GM23248 (cell line): ENCODE measurements at regions not wholly inside any gene's neighbourhood (a gene's known extent, or its start where the extent isn't known, plus 50 kb on each side); places are given as distances from the start of the nearest gene placed in this dataset.

Experiments
- DNase-seq: peaks from one replicate; pipeline ENCODE4 v3.0.0-alpha.2; 2015
- H2AFZ ChIP-seq: fragments of 200-600 bp; sonication (generic); 2 replicates; pipeline ENCODE4 v1.6.1; 2016; ENCODE audit warnings: antibody characterized with exemption
- H3F3A ChIP-seq: fragments of 200-600 bp; sonication (generic); 2 replicates; pipeline ENCODE4 v1.6.1; 2016; ENCODE audit warnings: mild to moderate bottlenecking, antibody characterized with exemption, mixed run types; ENCODE audit not compliant: insufficient read depth
- H3K27ac ChIP-seq: fragments of 200-600 bp; sonication (generic); 2 replicates; pipeline ENCODE4 v1.5.1; 2016; ENCODE audit warnings: mild to moderate bottlenecking
- H3K27me3 ChIP-seq: fragments of 200-600 bp; sonication (generic); replicated peaks from 2 replicates; pipeline ENCODE4 v1.6.1; 2016; ENCODE audit warnings: mild to moderate bottlenecking; ENCODE audit not compliant: insufficient read depth
- H3K36me3 ChIP-seq: fragments of 200-600 bp; sonication (generic); 2 replicates; pipeline ENCODE4 v1.6.1; 2016; ENCODE audit warnings: low read depth, mild to moderate bottlenecking
- H3K4me1 ChIP-seq: fragments of 200-600 bp; sonication (generic); 2 replicates; pipeline ENCODE4 v1.6.1; 2016; ENCODE audit warnings: mild to moderate bottlenecking; ENCODE audit not compliant: insufficient read depth
- H3K4me2 ChIP-seq: fragments of 200-600 bp; sonication (generic); one replicate; pipeline ENCODE4 v1.6.1; 2016; ENCODE audit warnings: mild to moderate bottlenecking; ENCODE audit not compliant: unreplicated experiment
- H3K4me3 ChIP-seq: fragments of 200-600 bp; sonication (generic); 2 replicates; pipeline ENCODE4 v1.5.1; 2016; ENCODE audit warnings: mild to moderate bottlenecking
- H3K79me2 ChIP-seq: fragments of 200-600 bp; sonication (generic); 2 replicates; pipeline ENCODE4 v1.6.1; 2016; ENCODE audit warnings: mild to moderate bottlenecking; ENCODE audit not compliant: insufficient read depth
- H3K9ac ChIP-seq: fragments of 200-600 bp; sonication (generic); 2 replicates; pipeline ENCODE4 v1.6.1; 2016; ENCODE audit warnings: mild to moderate bottlenecking
- H3K9me2 ChIP-seq: fragments of 200-600 bp; sonication (generic); 2 replicates; pipeline ENCODE4 v1.6.1; 2016; ENCODE audit warnings: mixed run types, mild to moderate bottlenecking, moderate library complexity; ENCODE audit not compliant: insufficient read depth
- H3K9me3 ChIP-seq: fragments of 200-600 bp; sonication (generic); one replicate; pipeline ENCODE4 v1.6.1; 2017; ENCODE audit warnings: low read depth
- H4K20me1 ChIP-seq: fragments of 200-600 bp; sonication (generic); 2 replicates; pipeline ENCODE4 v1.6.0; 2016; ENCODE audit not compliant: insufficient read depth
- EZH2 ChIP-seq: fragments of 200-600 bp; sonication (generic); IDR thresholded peaks from 2 replicates; pipeline ENCODE4 v1.6.1; 2018; ENCODE audit warnings: antibody characterized with exemption, mild to moderate bottlenecking; ENCODE audit not compliant: insufficient read depth, poor library complexity, severe bottlenecking
- EZH2phosphoT487 ChIP-seq: fragments of 200-600 bp; sonication (generic); IDR thresholded peaks from 2 replicates; pipeline ENCODE4 v1.6.1; 2018; ENCODE audit warnings: antibody characterized with exemption, moderate library complexity, mild to moderate bottlenecking, low read depth; ENCODE audit not compliant: insufficient read depth
- whole genome bisulfite sequencing, 2 experiments: methylation state at CpG; one replicate each; pipeline ENCODE4 v1.1.6; 2015 to 2017; ENCODE audit warnings: low lambda C conversion rate in 2 of 2, low coverage in 1 of 2; ENCODE audit errors: missing lambda C conversion rate in 2 of 2; 5-methylcytosine and 5-hydroxymethylcytosine counted together
- in situ Hi-C: fragments of 300-500 bp; cut with MboI; formaldehyde crosslinking; loops from 2 replicates; pipeline ENCODE4 v1.15.0; 2020

DNA sequence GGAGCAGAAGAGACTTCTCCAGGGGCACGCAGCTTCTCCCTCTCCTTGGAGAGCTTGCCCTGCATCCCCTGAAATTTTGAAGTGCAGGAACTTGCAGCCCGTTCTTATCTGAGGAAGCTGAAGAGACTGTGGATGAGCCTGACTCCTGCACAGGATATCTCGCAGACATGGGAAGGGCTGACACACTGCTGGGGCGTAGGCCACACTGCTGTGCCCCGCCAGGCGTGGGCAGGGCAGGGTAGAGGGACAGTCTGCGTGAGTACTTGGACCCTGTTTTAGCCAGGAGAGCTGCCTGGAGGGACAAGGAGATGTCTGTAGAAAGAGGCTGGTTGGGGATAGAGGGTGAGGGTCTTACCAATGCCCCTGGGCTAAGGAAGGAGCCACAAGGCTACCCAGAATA is 353.7 kb upstream of the NBEA start:
- H3K4me3 ChIP-seq, result no peak overlapping the region
- H3K9me3 ChIP-seq, result no peaks in the 10 kb centered on the region
- no peaks in the 10 kb centered on the region for H3K79me2 ChIP-seq
- WGBS, 2 experiments, result 61 to 62% methylated on average over 7 of the region's 7 CpGs
- no peak overlapping the region for H3K9ac ChIP-seq
- no peaks in the 10 kb centered on the region for H3F3A ChIP-seq
- no peaks in the 10 kb centered on the region for H3K27me3 ChIP-seq
- H4K20me1 ChIP-seq, result no peaks in the 10 kb centered on the region
- no peak overlapping the region for H2AFZ ChIP-seq
- no peak for DNase-seq
- in situ Hi-C loops, result no loop called here
- H3K4me2 ChIP-seq, result no peak overlapping the region
- TF ChIP-seq EZH2phosphoT487, result no peak
- TF ChIP-seq EZH2, result no peak
- H3K27ac ChIP-seq, result no peak overlapping the region
- no peaks in the 10 kb centered on the region for H3K36me3 ChIP-seq
- H3K9me2 ChIP-seq, result no peaks in the 10 kb centered on the region
- no peaks in the 10 kb centered on the region for H3K4me1 ChIP-seq

DNA sequence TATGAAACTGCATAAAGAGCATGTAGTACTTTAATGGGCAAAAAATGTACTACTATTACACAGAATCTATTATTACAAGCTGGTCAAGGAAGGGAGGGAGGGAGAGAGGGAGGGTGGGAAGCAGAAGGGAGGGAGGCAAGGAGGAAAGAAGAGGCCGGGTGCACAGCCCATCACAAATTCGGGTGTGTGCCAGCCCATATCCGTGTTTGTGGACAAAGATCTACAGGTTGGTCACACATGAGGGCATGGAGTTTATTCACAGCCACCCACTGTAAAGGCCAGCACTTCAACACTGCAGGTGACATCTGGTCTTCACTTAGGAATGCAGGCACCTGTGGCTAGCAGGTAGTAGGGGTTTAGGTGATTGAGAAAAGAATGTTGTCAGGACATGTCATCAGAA is 352.5 kb upstream of the NBEA start:
- DNase-seq, result no peak
- no peak overlapping the region for H3K27ac ChIP-seq
- no peaks in the 10 kb centered on the region for H3K9me2 ChIP-seq
- no peaks in the 10 kb centered on the region for H4K20me1 ChIP-seq
- no peaks in the 10 kb centered on the region for H3K79me2 ChIP-seq
- no peak overlapping the region for H3K9ac ChIP-seq
- H3K4me3 ChIP-seq, result no peak overlapping the region
- H3F3A ChIP-seq, result no peaks in the 10 kb centered on the region
- H3K36me3 ChIP-seq, result no peaks in the 10 kb centered on the region
- H2AFZ ChIP-seq, result no peak overlapping the region
- in situ Hi-C loops, result no loop called here
- TF ChIP-seq EZH2, result no peak
- TF ChIP-seq EZH2phosphoT487, result no peak
- no peaks in the 10 kb centered on the region for H3K9me3 ChIP-seq
- no peak overlapping the region for H3K4me2 ChIP-seq
- H3K4me1 ChIP-seq, result no peaks in the 10 kb centered on the region
- no peaks in the 10 kb centered on the region for H3K27me3 ChIP-seq
- WGBS, 2 experiments, result 49 to 59% methylated on average over 2 to 3 of the region's 3 CpGs

DNA sequence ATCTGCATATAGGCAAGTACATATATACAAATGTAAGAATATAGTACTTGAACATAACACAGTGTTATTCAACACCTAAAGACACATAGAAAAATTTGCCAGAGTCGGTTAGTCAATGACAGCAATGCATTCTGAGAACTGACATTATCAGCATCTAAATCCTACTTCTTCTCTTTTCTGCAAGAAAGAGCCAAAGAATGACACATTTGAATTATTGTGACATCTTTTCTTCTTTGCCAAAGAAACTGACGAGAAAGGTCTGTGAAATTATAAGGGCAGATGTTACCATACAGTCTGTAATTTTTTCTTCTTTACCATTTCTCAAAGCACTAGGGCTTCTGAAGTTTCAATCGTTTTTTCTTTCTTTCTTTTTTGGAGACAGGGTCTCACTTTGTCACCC is 350.9 kb upstream of the NBEA start:
- DNase-seq, result peak; percentile 4
- in situ Hi-C loops, result no loop called here
- H3K27ac ChIP-seq, result no peak overlapping the region

DNA sequence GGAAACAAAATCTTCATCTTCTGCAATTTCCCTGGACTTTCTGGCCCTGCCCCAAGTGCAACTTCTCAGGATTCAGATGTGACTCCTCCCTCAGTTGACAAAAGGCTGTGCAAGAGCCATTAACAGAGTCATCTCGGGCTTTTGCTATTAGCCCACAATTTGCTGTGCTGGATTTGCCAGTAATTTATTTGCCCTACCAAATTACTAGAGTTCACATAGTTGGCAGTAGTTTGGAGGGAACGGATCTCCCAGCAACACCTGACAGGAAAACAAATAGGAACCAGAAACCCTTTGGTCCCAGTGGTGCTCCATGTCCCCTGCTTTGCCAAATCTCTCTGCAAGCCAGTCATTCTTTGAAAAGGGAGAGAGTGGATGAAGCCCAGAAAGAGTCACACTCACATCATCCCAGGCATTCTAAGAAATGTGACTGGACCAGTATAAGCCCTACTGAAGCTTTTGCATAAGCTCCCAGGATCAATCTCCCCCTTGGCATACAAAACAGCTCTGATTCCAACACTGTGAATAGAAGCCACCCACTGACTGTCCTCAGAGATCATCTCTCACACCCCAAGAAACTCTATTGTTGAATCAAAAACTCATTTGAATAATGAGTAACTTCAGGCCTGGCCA is 350.1 kb upstream of the NBEA start:
- WGBS, 2 experiments, result 6 to 10% methylated on average over 2 of the region's 2 CpGs
- H3K9me2 ChIP-seq, result no peaks in the 10 kb centered on the region
- H3K4me1 ChIP-seq, result no peaks in the 10 kb centered on the region
- no peaks in the 10 kb centered on the region for H3K79me2 ChIP-seq
- no peaks in the 10 kb centered on the region for H3K36me3 ChIP-seq
- no peak overlapping the region for H3K4me3 ChIP-seq
- no peaks in the 10 kb centered on the region for H3K9me3 ChIP-seq
- in situ Hi-C loops, result no loop called here
- TF ChIP-seq EZH2 (no peak), EZH2phosphoT487 (no peak)
- no peak overlapping the region for H3K9ac ChIP-seq
- DNase-seq, result no peak
- H3K27me3 ChIP-seq, result no peaks in the 10 kb centered on the region
- H4K20me1 ChIP-seq, result no peaks in the 10 kb centered on the region
- no peak overlapping the region for H2AFZ ChIP-seq
- no peaks in the 10 kb centered on the region for H3F3A ChIP-seq
- H3K4me2 ChIP-seq, result no peak overlapping the region
- H3K27ac ChIP-seq, result no peak overlapping the region

More for the DNA sequence above, 350.9 kb upstream of the NBEA start:
- H2AFZ ChIP-seq, result no peak overlapping the region
- H4K20me1 ChIP-seq, result no peaks in the 10 kb centered on the region
- TF ChIP-seq EZH2 (no peak), EZH2phosphoT487 (no peak)
- H3K4me3 ChIP-seq, result no peak overlapping the region
- H3K36me3 ChIP-seq, result no peaks in the 10 kb centered on the region
- no peak overlapping the region for H3K4me2 ChIP-seq
- 5 to 8% methylated on average over 3 of the region's 3 CpGs for WGBS, 2 experiments
- H3K9me3 ChIP-seq, result no peaks in the 10 kb centered on the region
- no peaks in the 10 kb centered on the region for H3K4me1 ChIP-seq
- no peaks in the 10 kb centered on the region for H3K27me3 ChIP-seq
- no peaks in the 10 kb centered on the region for H3K9me2 ChIP-seq
- H3K9ac ChIP-seq, result no peak overlapping the region
- no peaks in the 10 kb centered on the region for H3K79me2 ChIP-seq
- H3F3A ChIP-seq, result no peaks in the 10 kb centered on the region

DNA sequence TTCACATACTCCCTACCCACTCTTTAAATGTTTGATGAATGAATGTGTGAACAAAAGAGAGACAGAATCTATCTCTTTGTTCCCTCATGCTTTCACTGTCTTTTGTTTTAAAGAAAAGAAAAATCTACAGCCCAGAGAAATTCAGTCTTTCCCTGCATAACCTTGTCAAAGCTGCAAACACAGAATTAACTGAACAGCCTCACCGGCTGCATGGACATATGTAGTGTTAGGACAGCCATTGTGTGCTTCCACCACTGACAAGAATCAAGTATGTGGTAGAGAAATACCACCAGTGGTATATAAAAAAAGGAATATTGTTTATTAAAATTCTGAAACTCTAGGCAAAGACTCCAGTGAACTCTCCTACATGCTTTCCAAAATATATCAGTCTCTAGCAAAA is 348.4 kb upstream of the NBEA start:
- H2AFZ ChIP-seq, result no peak overlapping the region
- H3K9ac ChIP-seq, result no peak overlapping the region
- H4K20me1 ChIP-seq, result no peaks in the 10 kb centered on the region
- no peak overlapping the region for H3K4me3 ChIP-seq
- no peaks in the 10 kb centered on the region for H3K4me1 ChIP-seq
- H3K79me2 ChIP-seq, result no peaks in the 10 kb centered on the region
- WGBS, 2 experiments, result 80 to 84% methylated on average over 1 of the region's 1 CpG
- H3F3A ChIP-seq, result no peaks in the 10 kb centered on the region
- no peak for DNase-seq
- no peak overlapping the region for H3K27ac ChIP-seq
- no peak overlapping the region for H3K4me2 ChIP-seq
- H3K27me3 ChIP-seq, result no peaks in the 10 kb centered on the region
- TF ChIP-seq EZH2phosphoT487 (no peak), EZH2 (no peak)
- in situ Hi-C loops, result no loop called here
- no peaks in the 10 kb centered on the region for H3K36me3 ChIP-seq
- H3K9me2 ChIP-seq, result no peaks in the 10 kb centered on the region
- no peaks in the 10 kb centered on the region for H3K9me3 ChIP-seq
